Mucosa of descending colon (tissue), 3 donors: ENCODE measurements at regions not wholly inside any gene's neighbourhood (a gene's known extent, or its start where the extent isn't known, plus 50 kb on each side); places are given as distances from the start of the nearest gene placed in this dataset.

Source experiments
- ATAC-seq: fragments of 200-7000 bp; cut with Tn5 transposase; one replicate; pipeline ENCODE4 v1.9.1; 2020; ENCODE audit warnings: mild to moderate bottlenecking, moderate library complexity
- DNase-seq, 3 donors: peaks; one replicate each; pipeline ENCODE4 v3.0.0-alpha.2; 2020
- H3K36me3 ChIP-seq: fragments of 200-600 bp; one replicate; pipeline ENCODE4 v1.8.0; 2021; ENCODE audit warnings: low read depth, mild to moderate bottlenecking
- H3K4me1 ChIP-seq: fragments of 200-600 bp; one replicate; pipeline ENCODE4 v1.8.0; 2021; ENCODE audit warnings: low read depth, mild to moderate bottlenecking
- H3K4me3 ChIP-seq: fragments of 200-600 bp; one replicate; pipeline ENCODE4 v1.8.0; 2021; ENCODE audit warnings: mild to moderate bottlenecking
- H3K9me3 ChIP-seq: fragments of 200-600 bp; one replicate; pipeline ENCODE4 v1.8.0; 2021; ENCODE audit warnings: mild to moderate bottlenecking
- CTCF ChIP-seq: fragments of 200-600 bp; IDR thresholded peaks from one replicate; pipeline ENCODE4 v1.8.0; 2022; ENCODE audit warnings: antibody characterized with exemption, mild to moderate bottlenecking
- intact Hi-C, 2 donors: fragments of 100-400 bp; cut with DNase I in 1 of 2; cut with micrococcal nuclease in 1 of 2; formaldehyde crosslinking; loops; one replicate each; pipeline versions ENCODE4 v1.11.0 to v1.11.1; 2022; cut with DNase I, micrococcal nuclease
- donor health status: DM: no; HTN: no; CAD: no; lungs with moderate emphysema.
- donor health status: DM: no; HTN: no; CAD: no.
- donor health status: DM: no; HTN: yes; CAD: no.

DNA sequence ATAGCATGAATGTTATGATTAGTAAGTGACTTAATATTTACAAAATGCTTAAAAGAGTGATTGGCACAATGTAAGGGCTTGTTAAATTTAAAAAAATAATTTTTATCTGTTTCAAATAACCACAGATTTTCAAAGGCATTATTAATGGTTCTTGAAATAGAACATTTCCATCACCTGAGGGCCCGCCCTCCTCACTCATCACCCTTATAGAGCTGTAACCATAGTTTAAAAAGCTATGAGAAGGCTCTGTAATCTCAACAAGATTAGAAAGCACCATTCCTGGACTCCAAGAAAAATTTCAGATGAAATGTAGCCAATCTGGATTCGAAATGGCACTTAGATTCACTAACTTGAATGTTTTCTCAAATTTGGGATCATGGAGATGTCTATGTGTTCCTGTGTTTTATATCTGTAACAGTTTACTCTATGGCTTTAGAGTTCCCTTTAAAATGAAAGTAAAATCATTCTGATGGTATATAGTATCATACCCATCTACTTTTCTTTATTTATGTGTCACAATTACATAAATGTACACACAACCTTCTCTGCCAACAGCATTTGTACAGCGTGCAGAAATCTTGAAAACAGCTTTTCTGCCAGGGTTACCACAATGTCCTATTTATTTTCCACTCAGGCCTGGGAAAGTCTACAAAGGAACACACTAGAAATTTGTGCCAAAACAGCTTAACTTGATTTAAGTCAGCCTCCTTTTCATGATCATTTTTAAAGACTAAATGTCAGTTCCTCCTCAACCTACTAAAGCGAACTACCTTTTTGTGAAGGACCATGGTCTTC lies 207.7 kb downstream of the TBX18 start:
- Histone ChIP-seq H3K4me3 (no peak overlapping the region), H3K9me3 (no peaks in the 10 kb centered on the region), H3K36me3 (no peaks in the 10 kb centered on the region), H3K4me1 (no peaks in the 10 kb centered on the region)
- DNase-seq: no peak
- no peak for TF ChIP-seq CTCF
- ATAC-seq: no peak
- intact Hi-C loops: no loop called here

DNA sequence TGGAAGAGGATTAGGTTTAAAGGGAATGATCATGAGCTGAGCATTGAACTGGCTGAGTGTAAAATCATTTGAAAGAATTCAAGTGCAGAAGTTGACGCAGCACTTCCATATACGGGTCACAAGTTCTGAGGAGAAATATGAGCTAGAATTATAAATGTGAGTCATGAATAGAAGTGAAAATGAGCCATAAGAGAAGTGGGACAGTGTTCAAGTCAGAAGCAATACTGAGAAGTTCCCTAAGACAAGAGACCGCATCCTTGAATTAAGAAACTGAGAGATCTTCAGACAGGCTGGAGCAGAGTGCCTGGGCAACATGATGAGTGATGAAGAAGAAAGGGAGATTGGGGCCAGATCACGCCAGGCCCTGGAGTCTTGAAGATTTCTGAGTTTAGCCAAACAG lies 209.7 kb downstream of the TBX18 start:
- no peaks in the 10 kb centered on the region for H3K4me1 ChIP-seq
- no peak overlapping the region for H3K4me3 ChIP-seq
- ATAC-seq: no peak
- intact Hi-C loops: no loop called here
- no peaks in the 10 kb centered on the region for H3K9me3 ChIP-seq
- H3K36me3 ChIP-seq: no peaks in the 10 kb centered on the region
- no peak for DNase-seq
- no peak for TF ChIP-seq CTCF

DNA sequence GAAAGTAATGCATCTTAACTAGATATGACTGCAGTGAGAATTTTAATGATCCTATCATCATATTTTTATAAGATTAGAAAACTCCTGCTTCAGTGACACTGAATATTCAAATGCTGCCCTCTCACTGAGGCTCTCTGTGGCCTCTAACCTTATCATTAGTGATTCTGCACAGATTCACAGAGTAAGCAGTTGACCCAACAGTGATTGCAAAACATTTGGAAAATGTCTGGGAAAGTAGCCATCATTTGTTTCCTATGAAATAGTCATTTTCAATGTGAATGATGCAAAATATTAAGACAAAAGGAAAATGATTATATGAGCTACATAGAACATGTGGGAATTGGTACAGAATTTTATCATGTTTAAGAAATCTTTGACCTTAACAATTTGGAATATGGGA lies 210.3 kb downstream of the TBX18 start:
- intact Hi-C loops: no loop called here
- ATAC-seq (no peak), DNase-seq (no peak)
- no peaks in the 10 kb centered on the region for H3K4me1 ChIP-seq
- H3K36me3 ChIP-seq: no peaks in the 10 kb centered on the region
- H3K9me3 ChIP-seq: no peaks in the 10 kb centered on the region
- H3K4me3 ChIP-seq: no peak overlapping the region
- no peak for TF ChIP-seq CTCF

GRCh38 chr6:84553527-84553926 lies 210.9 kb downstream of the TBX18 start:
- no peak for DNase-seq
- no peak for TF ChIP-seq CTCF
- Histone ChIP-seq H3K4me3 (no peak overlapping the region), H3K4me1 (no peaks in the 10 kb centered on the region), H3K9me3 (no peaks in the 10 kb centered on the region), H3K36me3 (no peaks in the 10 kb centered on the region)
- intact Hi-C loops: no loop called here
- no peak for ATAC-seq

DNA sequence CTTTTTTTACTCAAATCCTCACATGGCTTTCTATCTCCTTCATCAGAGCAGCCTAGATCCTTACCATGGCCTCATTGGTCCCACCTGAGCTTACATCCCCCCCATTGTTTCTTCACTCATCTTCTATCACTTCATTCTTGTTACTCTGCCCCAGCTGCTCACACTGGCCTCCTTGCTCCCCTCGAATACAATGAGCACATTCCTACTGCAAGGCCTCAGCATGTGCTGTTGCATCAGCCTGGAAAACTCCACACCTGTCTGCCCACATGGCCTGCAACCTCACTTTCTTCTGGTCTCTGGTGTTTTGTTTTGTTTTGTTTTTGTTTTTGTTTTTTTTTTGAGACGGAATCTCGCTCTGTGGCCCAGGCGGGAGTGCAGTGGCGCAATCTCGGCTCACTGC lies 212.6 kb downstream of the TBX18 start:
- intact Hi-C loops: no loop called here
- DNase-seq (no peak), ATAC-seq (no peak)
- Histone ChIP-seq H3K4me3 (no peak overlapping the region), H3K4me1 (no peaks in the 10 kb centered on the region), H3K9me3 (no peaks in the 10 kb centered on the region), H3K36me3 (no peaks in the 10 kb centered on the region)
- no peak for TF ChIP-seq CTCF

GRCh38 chr6:84549917-84550316 lies 214.5 kb downstream of the TBX18 start:
- intact Hi-C loops: no loop called here
- no peak for DNase-seq
- no peaks in the 10 kb centered on the region for H3K36me3 ChIP-seq
- H3K4me3 ChIP-seq: no peak overlapping the region
- TF ChIP-seq CTCF: no peak
- H3K4me1 ChIP-seq: no peaks in the 10 kb centered on the region
- ATAC-seq: no peak
- no peaks in the 10 kb centered on the region for H3K9me3 ChIP-seq
